Urothelium cell line (cell line): ENCODE measurements at regions not wholly inside any gene's neighbourhood (a gene's known extent, or its start where the extent isn't known, plus 50 kb on each side); places are given as distances from the start of the nearest gene placed in this dataset.
"Not testable (repeated sequence)": the region's sequence is repeated elsewhere in the genome, so short reads cannot be mapped to it uniquely, and the experiment has no call there.

Experiments used
- DNase-seq: peaks from one replicate; pipeline ENCODE4 v3.0.0; 2011; ENCODE audit warnings: low spot score, mixed read lengths
- FAIRE-seq: peaks from 2 replicates; lab custom pipeline; 2011; peaks lifted over from hg19 to GRCh38; lab: Jason Lieb, UNC

- DNase-seq: no peak
- no peak for FAIRE-seq
Observed at GRCh38 chr2:52368141-52368540, 1336.2 kb upstream of the NRXN1 start.

DNA sequence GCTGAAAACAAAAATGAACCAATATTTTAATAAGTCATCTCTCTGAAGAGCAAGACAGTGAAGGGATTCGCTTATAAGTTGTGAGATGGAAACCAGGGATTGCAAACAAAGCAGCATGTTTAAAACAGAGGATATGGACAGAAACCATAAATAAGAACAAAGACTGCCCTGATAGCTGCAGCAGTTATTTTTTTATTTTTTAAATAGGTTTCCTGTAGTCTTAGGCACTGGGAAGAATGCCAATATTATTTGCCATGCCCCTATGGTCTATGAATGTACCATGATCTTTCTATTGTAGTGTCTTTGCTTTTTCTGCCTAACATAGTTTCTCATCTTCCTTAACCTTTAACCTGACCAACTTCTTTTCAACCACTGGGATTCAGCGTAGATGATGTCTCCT is 1334.0 kb upstream of the NRXN1 start:
- no peak for FAIRE-seq
- DNase-seq: no peak

DNA sequence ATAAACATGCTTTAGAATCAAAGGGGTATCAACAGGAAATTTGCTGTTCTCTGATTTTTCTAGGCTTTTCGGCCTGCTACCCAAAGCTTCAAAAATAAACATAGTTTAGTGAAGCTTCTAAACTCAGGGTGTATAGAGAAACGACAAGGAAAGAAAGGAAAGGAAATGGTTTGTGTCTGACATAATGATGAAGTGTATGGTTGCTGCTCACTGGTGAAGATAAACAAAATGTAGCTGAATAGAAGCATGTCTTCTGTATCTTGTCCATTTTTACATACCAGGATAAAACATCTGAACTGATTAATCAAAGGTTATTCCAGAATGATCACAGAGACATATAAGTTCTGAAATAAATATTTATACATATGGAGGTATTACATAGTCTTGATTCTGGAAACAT is 1324.6 kb upstream of the NRXN1 start:
- no peak for FAIRE-seq
- DNase-seq: no peak

- FAIRE-seq (no peak), DNase-seq (no peak)
Observed at GRCh38 chr2:52347292-52347691, 1315.4 kb upstream of the NRXN1 start.

- no peak for DNase-seq
- FAIRE-seq: no peak
Observed at GRCh38 chr2:52345676-52346075, 1313.7 kb upstream of the NRXN1 start.

DNA sequence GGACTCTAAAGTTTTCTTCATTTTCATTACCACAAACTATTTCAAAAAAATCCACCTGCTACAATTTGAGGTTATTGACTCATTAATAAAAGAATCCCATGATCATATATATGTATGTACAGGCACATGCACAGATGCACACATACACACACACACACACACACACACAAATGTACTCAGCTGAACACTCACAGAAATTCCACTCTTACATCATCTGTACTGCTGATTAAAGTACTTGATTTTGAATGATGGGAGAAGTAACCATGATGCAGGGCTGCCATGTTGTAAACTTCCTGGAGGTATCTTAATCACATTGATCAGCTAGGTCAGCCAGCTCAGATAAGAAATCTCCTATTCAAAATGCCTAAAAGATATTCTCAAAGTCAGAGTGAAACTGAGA is 1313.2 kb upstream of the NRXN1 start:
- DNase-seq (no peak), FAIRE-seq (no peak)

DNA sequence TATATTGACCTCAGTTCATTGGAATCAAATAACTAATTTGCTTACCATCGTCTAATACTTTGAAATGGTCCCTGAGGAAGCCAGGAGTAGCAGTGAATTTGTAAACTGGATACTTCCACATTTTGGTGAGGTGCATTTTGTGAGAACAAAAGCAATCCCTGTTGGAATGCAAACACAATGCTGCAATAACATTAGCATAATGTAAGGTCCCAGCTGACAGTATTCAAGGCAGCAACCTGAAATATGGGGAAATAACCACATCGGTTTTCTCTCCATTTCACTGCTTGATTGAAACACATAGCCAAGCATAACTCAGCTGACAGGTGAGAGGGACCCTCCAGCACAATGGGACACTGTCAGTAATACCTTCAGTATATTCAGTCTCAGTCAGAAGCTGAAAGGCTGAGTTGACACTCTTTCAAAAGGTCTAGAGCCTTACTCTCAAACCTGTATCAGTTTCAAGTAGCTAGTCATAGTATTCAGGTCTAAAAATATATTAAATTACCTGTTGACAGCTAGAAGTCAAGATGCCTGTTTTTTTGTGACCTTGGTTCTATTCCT is 1311.9 kb upstream of the NRXN1 start:
- FAIRE-seq: no peak

GRCh38 chr2:52343010-52343409 is 1311.1 kb upstream of the NRXN1 start:
- DNase-seq (no peak), FAIRE-seq (no peak)

More for the DNA sequence above, 1311.9 kb upstream of the NRXN1 start:
- DNase-seq: no peak

DNA sequence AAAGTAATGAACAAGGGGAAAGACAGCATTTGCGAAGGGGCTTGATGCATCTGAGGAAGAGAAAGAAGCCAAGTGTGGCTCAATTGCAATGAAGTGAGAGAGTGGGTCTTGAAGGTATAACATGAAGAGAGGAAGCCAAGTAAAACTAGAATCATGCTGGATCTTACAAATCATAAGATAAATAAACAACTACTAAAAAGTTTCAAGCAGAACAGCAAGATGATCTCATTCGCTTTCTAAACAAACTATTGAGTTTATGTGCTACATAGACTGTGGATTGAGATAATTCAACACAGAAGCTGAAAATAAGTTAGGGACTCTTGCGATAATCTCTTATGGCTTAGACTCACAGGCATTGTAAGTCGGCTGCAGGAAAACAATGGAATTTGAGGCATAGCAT is 1310.5 kb upstream of the NRXN1 start:
- no peak for FAIRE-seq
- no peak for DNase-seq

- DNase-seq (no peak), FAIRE-seq (no peak)
Observed at GRCh38 chr2:52341732-52342131, 1309.8 kb upstream of the NRXN1 start.

DNA sequence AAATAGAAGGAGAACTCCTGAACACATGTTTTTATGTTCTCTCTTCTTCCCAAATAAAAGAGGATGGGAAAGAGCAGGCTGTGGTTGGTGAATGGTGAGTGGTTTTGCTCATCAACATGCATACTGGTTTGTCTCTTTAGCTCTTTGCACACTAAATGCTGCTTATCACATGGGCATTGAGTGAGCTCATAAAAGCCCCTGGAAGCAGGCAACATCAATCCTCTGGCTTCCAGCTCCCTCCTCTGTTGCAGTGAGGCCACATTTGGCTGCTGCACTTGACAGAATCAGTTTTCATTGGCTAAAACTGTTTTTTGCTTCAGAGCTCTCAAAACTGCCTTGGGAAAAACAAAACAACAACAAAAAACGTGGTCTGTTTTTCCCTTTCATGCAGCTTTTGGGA is 1308.2 kb upstream of the NRXN1 start:
- FAIRE-seq (no peak), DNase-seq (no peak)

DNA sequence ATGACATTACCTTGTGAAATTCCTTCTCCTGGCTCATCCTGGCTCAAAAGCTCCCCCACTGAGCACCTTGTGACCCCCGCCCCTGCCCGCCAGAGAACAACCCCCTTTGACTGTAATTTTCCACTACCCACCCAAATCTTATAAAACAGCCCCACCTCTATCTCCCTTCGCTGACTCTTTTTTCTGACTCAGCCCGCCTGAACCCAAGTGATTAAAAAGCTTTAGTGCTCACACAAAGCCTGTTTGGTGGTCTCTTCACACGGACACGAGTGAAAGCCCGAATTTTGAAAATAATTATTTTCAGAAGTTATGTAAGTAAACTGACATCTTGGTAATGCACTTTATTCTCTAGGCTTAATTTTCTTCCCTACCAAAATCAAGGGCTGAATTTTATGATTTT is 1305.9 kb upstream of the NRXN1 start:
- not testable (repeated sequence) for DNase-seq, FAIRE-seq

GRCh38 chr2:52336951-52337350 is 1305.0 kb upstream of the NRXN1 start:
- DNase-seq: no peak
- no peak for FAIRE-seq

DNA sequence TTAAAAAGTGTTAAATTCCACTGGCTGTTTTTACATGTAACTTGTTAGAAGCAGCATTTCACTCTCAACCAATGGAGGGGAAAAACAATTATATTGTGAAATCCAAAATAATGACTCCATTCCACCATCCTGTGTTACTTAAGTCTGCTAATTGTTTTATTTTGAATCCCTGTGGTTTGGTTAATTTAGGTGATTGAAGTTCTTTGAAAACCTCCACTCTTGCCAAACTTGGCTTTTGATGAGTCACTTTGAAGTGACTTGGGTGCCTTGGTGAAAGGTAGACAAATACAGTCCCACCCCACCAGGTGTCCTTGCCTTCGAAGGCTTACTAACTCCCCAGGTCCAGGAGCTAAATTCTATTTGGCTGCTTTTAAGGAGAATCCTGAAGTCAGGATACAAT is 1303.8 kb upstream of the NRXN1 start:
- FAIRE-seq: no peak
- DNase-seq: no peak

DNA sequence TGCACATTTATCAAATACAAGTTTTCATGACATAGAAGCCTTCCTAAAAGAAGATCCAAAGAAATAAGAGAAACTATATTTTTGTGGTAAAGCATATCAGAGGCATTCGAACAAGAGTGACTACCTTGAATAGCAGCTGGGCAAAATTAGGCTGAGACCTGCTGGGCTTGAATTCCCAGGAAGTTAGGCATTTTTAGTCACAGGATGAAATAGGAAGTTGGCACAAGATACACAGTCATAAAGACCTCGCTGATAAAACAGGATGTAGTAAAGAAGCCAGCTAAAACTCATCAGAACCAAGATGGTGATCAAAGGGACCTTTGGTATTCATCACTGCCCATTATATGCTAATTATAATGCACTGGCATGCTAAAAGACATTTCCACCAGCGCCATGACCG is 1302.3 kb upstream of the NRXN1 start:
- DNase-seq (no peak), FAIRE-seq (no peak)

DNA sequence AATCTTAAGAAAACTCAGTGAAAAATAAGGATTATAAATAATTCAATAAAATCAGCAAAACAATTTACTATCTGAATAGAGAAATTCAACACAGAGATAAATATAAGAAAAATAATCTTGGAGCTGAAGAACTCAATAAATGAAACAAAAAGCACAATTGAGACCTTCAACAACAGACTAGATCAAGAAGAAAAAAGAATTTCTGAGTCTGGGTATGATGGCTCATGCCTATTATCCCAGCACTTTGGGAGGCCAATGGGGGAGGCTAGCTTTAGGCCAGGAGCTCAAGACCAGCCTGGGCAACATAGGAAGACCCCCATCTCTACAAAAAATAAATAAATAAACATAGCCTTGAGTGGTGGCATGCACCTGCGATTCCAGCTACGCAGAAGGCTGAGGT is 1295.7 kb upstream of the NRXN1 start:
- FAIRE-seq (no peak), DNase-seq (no peak)

GRCh38 chr2:52314231-52314630 is 1282.3 kb upstream of the NRXN1 start:
- DNase-seq (no peak), FAIRE-seq (no peak)

GRCh38 chr2:52312486-52312885 is 1280.6 kb upstream of the NRXN1 start:
- DNase-seq (no peak), FAIRE-seq (no peak)

DNA sequence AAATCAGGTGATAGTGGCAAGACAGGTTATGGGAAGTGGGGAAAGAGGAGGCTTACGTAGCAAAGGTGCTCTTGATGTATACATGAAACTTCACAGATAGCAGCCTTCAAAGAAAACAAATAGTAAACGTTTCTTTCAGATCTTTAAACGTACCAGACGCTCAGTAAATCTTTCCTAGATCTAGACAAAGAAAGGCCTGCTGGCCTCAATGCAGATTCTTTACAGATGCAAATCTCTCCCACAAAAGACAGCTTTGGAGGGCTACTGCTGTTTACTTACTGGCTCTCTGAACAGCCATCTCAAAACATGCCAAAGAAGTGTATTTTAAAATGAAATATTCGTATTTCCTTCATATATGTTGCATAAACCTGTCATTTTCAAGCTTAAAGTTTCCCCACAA is 1279.9 kb upstream of the NRXN1 start:
- DNase-seq (no peak), FAIRE-seq (no peak)

- FAIRE-seq (no peak), DNase-seq (no peak)
Observed at GRCh38 chr2:52308156-52308555, 1276.2 kb upstream of the NRXN1 start.

- DNase-seq (no peak), FAIRE-seq (no peak)
Observed at GRCh38 chr2:52294628-52295027, 1262.7 kb upstream of the NRXN1 start.

- FAIRE-seq: no peak
- DNase-seq: no peak
Observed at GRCh38 chr2:52292801-52293200, 1260.9 kb upstream of the NRXN1 start.

- DNase-seq: no peak
Observed at GRCh38 chr2:52289741-52290140, 1257.8 kb upstream of the NRXN1 start.

GRCh38 chr2:52288596-52288995 is 1256.7 kb upstream of the NRXN1 start:
- FAIRE-seq: no peak
- no peak for DNase-seq

More at GRCh38 chr2:52289741-52290140, 1257.8 kb upstream of the NRXN1 start:
- no peak for FAIRE-seq
